ENCODE measurements at regions not wholly inside any gene's neighbourhood (a gene's known extent, or its start where the extent isn't known, plus 50 kb on each side); places are given as distances from the start of the nearest gene placed in this dataset.

- TF ChIP-seq CTCF (IDR thresholded peaks at IDR 0.05; ENCODE audit: low read length) (no peak), EZH2 (IDR thresholded peaks at IDR 0.05; ENCODE audit: borderline replicate concordance, low read length) (no peak)
These were observed 272.5 kb upstream of the NCKAP5 start for GRCh38 chr2:133840761-133841160.
